Ectodermal cell (in vitro differentiated cells): ENCODE measurements at regions not wholly inside any gene's neighbourhood (a gene's known extent, or its start where the extent isn't known, plus 50 kb on each side); places are given as distances from the start of the nearest gene placed in this dataset.

Experiments
- H3K27ac ChIP-seq: 2 replicates; pipeline ENCODE4 v1.7.0; 2013; ENCODE audit warnings: mild to moderate bottlenecking, low read depth, low read length; ENCODE audit not compliant: insufficient read depth, poor library complexity, severe bottlenecking
- H3K27me3 ChIP-seq: 2 replicates; pipeline ENCODE4 v1.7.0; 2013; ENCODE audit warnings: mild to moderate bottlenecking, low read length; ENCODE audit not compliant: insufficient read depth, control insufficient read depth, poor library complexity, severe bottlenecking
- H3K36me3 ChIP-seq: one replicate; pipeline ENCODE4 v1.7.0; 2013; ENCODE audit warnings: low read length; ENCODE audit not compliant: control insufficient read depth, insufficient read depth
- H3K4me1 ChIP-seq: one replicate; pipeline ENCODE4 v1.7.0; 2013; ENCODE audit warnings: low read length; ENCODE audit not compliant: control insufficient read depth, insufficient read depth
- H3K4me3 ChIP-seq: 2 replicates; pipeline ENCODE4 v1.7.0; 2013; ENCODE audit warnings: low read depth, low read length, control low read depth; ENCODE audit not compliant: insufficient read depth
- H3K9me3 ChIP-seq: 2 replicates; pipeline ENCODE4 v1.7.0; 2013; ENCODE audit warnings: mild to moderate bottlenecking, low read length, moderate library complexity; ENCODE audit not compliant: control insufficient read depth
- WGBS, 2 experiments: methylation state at CpG; one replicate each; pipeline ENCODE4 v1.1.7; 2013; ENCODE audit warnings: missing lambda C conversion rate in 2 of 2; 5-methylcytosine and 5-hydroxymethylcytosine counted together

- no peaks in the 10 kb centered on the region for H3K27me3 ChIP-seq
- no peak overlapping the region for H3K4me3 ChIP-seq
- H3K36me3 ChIP-seq = no peaks in the 10 kb centered on the region
- H3K27ac ChIP-seq = no peak overlapping the region
- no peaks in the 10 kb centered on the region for H3K9me3 ChIP-seq
- H3K4me1 ChIP-seq = peaks cover 12% of the 10 kb centered on the region
- 90 to 94% methylated on average over 4 to 7 of the region's 7 CpGs for WGBS, 2 experiments
These were observed 311.1 kb downstream of the TXNL1 start for GRCh38 chr18:56327191-56327885.

GRCh38 chr18:56326336-56327072, 311.9 kb downstream of the TXNL1 start:
- WGBS, 2 experiments = 76 to 79% methylated on average over 3 of the region's 3 CpGs
- Histone ChIP-seq H3K9me3 (no peaks in the 10 kb centered on the region), H3K27me3 (no peaks in the 10 kb centered on the region), H3K4me1 (peaks cover 12% of the 10 kb centered on the region), H3K36me3 (no peaks in the 10 kb centered on the region), H3K4me3 (no peak overlapping the region), H3K27ac (no peak overlapping the region)

- no peak overlapping the region for H3K27ac ChIP-seq
- H3K4me1 ChIP-seq = peaks cover 12% of the 10 kb centered on the region
- no peaks in the 10 kb centered on the region for H3K9me3 ChIP-seq
- no peak overlapping the region for H3K4me3 ChIP-seq
- 80% methylated on average over 4 of the region's 4 CpGs for WGBS, 2 experiments
- H3K27me3 ChIP-seq = no peaks in the 10 kb centered on the region
- no peaks in the 10 kb centered on the region for H3K36me3 ChIP-seq
These were observed 314.7 kb downstream of the TXNL1 start for GRCh38 chr18:56323673-56324072.

- H3K27ac ChIP-seq = no peak overlapping the region
- no peak overlapping the region for H3K4me3 ChIP-seq
- H3K27me3 ChIP-seq = no peaks in the 10 kb centered on the region
- peaks cover 12% of the 10 kb centered on the region for H3K4me1 ChIP-seq
- no peaks in the 10 kb centered on the region for H3K36me3 ChIP-seq
- WGBS, 2 experiments = 74 to 75% methylated on average over 9 of the region's 9 CpGs
- H3K9me3 ChIP-seq = no peaks in the 10 kb centered on the region
These were observed 316.0 kb downstream of the TXNL1 start for GRCh38 chr18:56322406-56322805.

GRCh38 chr18:56321470-56321869, 316.9 kb downstream of the TXNL1 start:
- Histone ChIP-seq H3K4me1 (peaks cover 12% of the 10 kb centered on the region), H3K4me3 (no peak overlapping the region), H3K9me3 (no peaks in the 10 kb centered on the region), H3K27ac (no peak overlapping the region), H3K36me3 (no peaks in the 10 kb centered on the region), H3K27me3 (no peaks in the 10 kb centered on the region)
- WGBS, 2 experiments = 94 to 96% methylated on average over 8 of the region's 8 CpGs

GRCh38 chr18:56319953-56320352, 318.4 kb downstream of the TXNL1 start:
- no peak overlapping the region for H3K4me3 ChIP-seq
- H3K4me1 ChIP-seq = peaks cover 12% of the 10 kb centered on the region
- no peaks in the 10 kb centered on the region for H3K36me3 ChIP-seq
- WGBS, 2 experiments = 92 to 96% methylated on average over 2 to 3 of the region's 3 CpGs
- no peaks in the 10 kb centered on the region for H3K27me3 ChIP-seq
- H3K9me3 ChIP-seq = no peaks in the 10 kb centered on the region
- no peak overlapping the region for H3K27ac ChIP-seq

DNA sequence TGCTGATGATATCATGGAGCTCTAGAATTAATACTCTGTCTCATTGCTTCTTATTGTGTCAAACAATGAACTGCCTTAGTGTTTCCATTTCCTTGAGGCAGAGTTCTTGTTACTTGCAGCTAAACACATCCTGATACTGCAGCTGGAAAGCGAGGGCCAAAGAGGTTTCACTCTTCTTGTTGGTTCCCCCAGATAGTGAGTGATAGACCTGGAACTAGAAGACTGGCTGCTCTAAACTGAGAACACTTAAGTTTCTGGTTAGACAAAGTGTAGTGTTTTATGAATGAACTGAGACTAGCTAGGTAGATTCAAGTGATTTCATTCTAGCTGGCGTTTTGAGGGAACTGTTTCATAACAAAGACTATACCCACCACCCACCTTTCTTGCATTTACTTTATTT, 321.7 kb downstream of the TXNL1 start:
- Histone ChIP-seq H3K27me3 (no peaks in the 10 kb centered on the region), H3K4me1 (no peaks in the 10 kb centered on the region), H3K9me3 (no peaks in the 10 kb centered on the region), H3K36me3 (no peaks in the 10 kb centered on the region), H3K4me3 (no peak overlapping the region), H3K27ac (no peak overlapping the region)
- WGBS, 2 experiments = 95 to 99% methylated on average over 1 to 2 of the region's 2 CpGs

DNA sequence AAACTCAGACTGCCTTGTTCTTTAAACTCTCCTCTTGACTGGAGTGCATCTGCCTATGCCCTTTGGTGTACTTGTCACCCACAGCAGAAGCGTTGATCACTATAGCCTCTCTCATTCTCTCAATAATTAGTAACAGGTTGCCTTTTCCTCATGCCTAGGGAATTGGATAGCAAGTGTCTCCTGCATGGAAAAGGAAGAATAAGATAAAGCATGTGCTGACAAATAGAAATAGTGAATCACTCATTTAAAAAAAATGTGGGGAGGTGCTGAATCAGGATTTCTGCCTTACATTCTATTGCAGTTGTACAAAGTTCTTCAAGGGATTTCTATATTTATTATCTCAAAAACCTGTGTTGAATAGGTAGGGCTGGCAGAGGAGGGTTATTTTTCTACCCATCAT, 323.0 kb downstream of the TXNL1 start:
- Histone ChIP-seq H3K4me3 (no peak overlapping the region), H3K4me1 (no peaks in the 10 kb centered on the region), H3K9me3 (no peaks in the 10 kb centered on the region), H3K27me3 (no peaks in the 10 kb centered on the region), H3K27ac (no peak overlapping the region), H3K36me3 (no peaks in the 10 kb centered on the region)
- WGBS, 2 experiments = 86 to 100% methylated on average over 1 of the region's 1 CpG

GRCh38 chr18:56314396-56314795, 324.0 kb downstream of the TXNL1 start:
- Histone ChIP-seq H3K36me3 (no peaks in the 10 kb centered on the region), H3K4me3 (no peak overlapping the region), H3K27me3 (no peaks in the 10 kb centered on the region), H3K27ac (no peak overlapping the region), H3K4me1 (no peaks in the 10 kb centered on the region), H3K9me3 (no peaks in the 10 kb centered on the region)
- 75 to 92% methylated on average over 1 of the region's 1 CpG for WGBS, 2 experiments

DNA sequence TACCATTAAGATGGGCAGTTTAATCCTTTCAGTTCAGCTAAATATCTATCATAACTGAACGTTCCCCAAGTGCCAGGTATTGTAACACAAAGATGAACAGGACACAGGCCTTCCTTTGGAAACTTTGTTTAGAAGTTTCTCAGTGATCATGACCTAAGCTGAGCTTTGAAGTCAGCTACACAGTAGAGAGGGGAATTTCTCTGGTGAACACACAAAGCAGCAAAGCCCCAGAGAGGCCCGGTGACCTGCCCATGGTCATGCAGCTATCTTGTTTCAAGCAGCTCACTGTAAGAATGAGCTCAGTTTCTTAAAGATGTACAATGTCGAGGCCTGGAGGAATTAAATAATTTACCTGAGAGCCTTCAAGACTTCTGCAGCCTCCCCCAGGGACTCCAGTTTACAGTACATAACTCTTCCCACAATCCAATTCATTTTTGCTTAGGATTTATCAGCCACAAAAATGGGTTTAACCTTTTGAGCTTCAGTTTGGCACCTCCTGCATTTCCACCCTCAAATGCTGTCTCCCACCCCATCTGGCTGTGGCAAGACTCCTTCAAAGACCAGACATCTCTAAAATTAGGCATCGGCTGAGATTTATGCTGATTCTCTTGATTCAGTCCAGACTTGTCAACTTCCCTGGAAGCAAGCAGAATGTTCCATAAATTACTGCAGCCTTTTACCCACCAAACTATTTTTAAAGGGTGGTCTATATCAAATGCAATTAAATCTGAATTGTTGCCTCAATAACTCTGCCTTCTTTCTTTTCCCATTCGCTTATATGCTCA, 325.6 kb downstream of the TXNL1 start:
- no peak overlapping the region for H3K4me3 ChIP-seq
- no peak overlapping the region for H3K27ac ChIP-seq
- H3K9me3 ChIP-seq = no peaks in the 10 kb centered on the region
- no peaks in the 10 kb centered on the region for H3K36me3 ChIP-seq
- WGBS, 2 experiments = 91 to 93% methylated on average over 5 of the region's 5 CpGs
- H3K27me3 ChIP-seq = no peaks in the 10 kb centered on the region
- H3K4me1 ChIP-seq = no peaks in the 10 kb centered on the region
